HepG2 (cell line): ENCODE measurements at regions not wholly inside any gene's neighbourhood (a gene's known extent, or its start where the extent isn't known, plus 50 kb on each side); places are given as distances from the start of the nearest gene placed in this dataset.

ENCODE experiments used
- AHDC1 ChIP-seq: sonication (generic); formaldehyde crosslinking; IDR thresholded peaks from 2 replicates; pipeline ENCODE4 v1.5.1; 2020; ENCODE audit warnings: mild to moderate bottlenecking, missing genetic modification reagents, borderline replicate concordance
- FOXK2 ChIP-seq: fragments of 450-650 bp; IDR thresholded peaks from 2 replicates; pipeline ENCODE4 v1.6.1; 2016
- GPN1 ChIP-seq: sonication (generic); formaldehyde crosslinking; IDR thresholded peaks from 2 replicates; pipeline ENCODE4 v1.5.1; 2020; ENCODE audit warnings: missing genetic modification reagents, borderline replicate concordance
- HMG20A ChIP-seq: IDR thresholded peaks from 2 replicates; pipeline ENCODE4 v1.6.1; 2016; ENCODE audit warnings: borderline replicate concordance
- JUNB ChIP-seq: sonication (generic); formaldehyde crosslinking; IDR thresholded peaks from 2 replicates; pipeline ENCODE4 v1.8.0; 2022; ENCODE audit warnings: missing genetic modification reagents, mild to moderate bottlenecking, borderline replicate concordance
- MIER2 ChIP-seq: IDR thresholded peaks from 2 replicates; pipeline ENCODE4 v1.6.1; 2016; ENCODE audit warnings: missing biosample characterization, missing genetic modification reagents
- MLX ChIP-seq: IDR thresholded peaks from 2 replicates; pipeline ENCODE4 v1.6.1; 2016
- NFE2L1 ChIP-seq: sonication (generic); formaldehyde crosslinking; IDR thresholded peaks from 2 replicates; pipeline ENCODE4 v1.4.0; 2020; ENCODE audit warnings: missing genetic modification reagents, mild to moderate bottlenecking, borderline replicate concordance
- NFYC ChIP-seq: IDR thresholded peaks from 2 replicates; pipeline ENCODE4 v1.6.1; 2016; ENCODE audit warnings: missing genetic modification reagents, missing compliant biosample characterization
- PLSCR1 ChIP-seq: sonication (generic); formaldehyde crosslinking; IDR thresholded peaks from 2 replicates; pipeline ENCODE4 v1.5.0; 2020; ENCODE audit warnings: missing genetic modification reagents, mild to moderate bottlenecking, borderline replicate concordance
- ZFP91 ChIP-seq: sonication (generic); formaldehyde crosslinking; IDR thresholded peaks from 2 replicates; pipeline ENCODE4 v1.9.0; 2022; ENCODE audit warnings: missing genetic modification reagents, mild to moderate bottlenecking, borderline replicate concordance
- ZMYM3 ChIP-seq: sonication (generic); formaldehyde crosslinking; IDR thresholded peaks from 2 replicates; pipeline ENCODE4 v1.5.1; 2020; ENCODE audit warnings: mild to moderate bottlenecking, missing genetic modification reagents
- ZNF34 ChIP-seq: sonication (generic); formaldehyde crosslinking; IDR thresholded peaks from 2 replicates; pipeline ENCODE4 v1.4.0; 2020; ENCODE audit warnings: mild to moderate bottlenecking, missing genetic modification reagents, borderline replicate concordance
- ZNF512B ChIP-seq: sonication (generic); formaldehyde crosslinking; IDR thresholded peaks from 2 replicates; pipeline ENCODE4 v1.5.1; 2020; ENCODE audit warnings: missing genetic modification reagents, mild to moderate bottlenecking, borderline replicate concordance
- ZNF616 ChIP-seq: sonication (generic); formaldehyde crosslinking; IDR thresholded peaks from 2 replicates; pipeline ENCODE4 v1.5.0; 2020; ENCODE audit warnings: low read depth, mild to moderate bottlenecking, missing genetic modification reagents
- ZNF878 ChIP-seq: sonication (generic); formaldehyde crosslinking; IDR thresholded peaks from 2 replicates; pipeline ENCODE4 v1.8.1; 2023; ENCODE audit warnings: mild to moderate bottlenecking, missing genetic modification reagents, moderate library complexity
- ZSCAN20 ChIP-seq: sonication (generic); formaldehyde crosslinking; IDR thresholded peaks from 2 replicates; pipeline ENCODE4 v1.4.0; 2020; ENCODE audit warnings: missing genetic modification reagents, mild to moderate bottlenecking, borderline replicate concordance

- TF ChIP-seq AHDC1 (CRISPR knock-in tag) (no peak), JUNB (CRISPR knock-in tag) (no peak), FOXK2 (no peak), NFE2L1 (CRISPR knock-in tag) (no peak), ZNF34 (no peak), ZMYM3 (CRISPR knock-in tag) (0 out of 2 replicates have a peak, but pooled peaks have one; percentile 43), GPN1 (CRISPR knock-in tag) (no peak), HMG20A (CRISPR knock-in tag) (no peak), ZNF512B (CRISPR knock-in tag) (0 out of 2 replicates have a peak, but pooled peaks have one; percentile 48), ZFP91 (no peak), ZSCAN20 (CRISPR knock-in tag) (no peak), MIER2 (CRISPR knock-in tag) (no peak), ZNF878 (CRISPR knock-in tag) (no peak), ZNF616 (CRISPR knock-in tag) (no peak), NFYC (CRISPR knock-in tag) (0 out of 2 replicates have a peak, but pooled peaks have one; percentile 3), MLX (CRISPR knock-in tag) (no peak), PLSCR1 (CRISPR knock-in tag) (no peak)
Measured at GRCh38 chr9:36488389-36488756, 84.3 kb upstream of the MELK start (continued).
